GM12891 (cell line): ENCODE measurements at regions not wholly inside any gene's neighbourhood (a gene's known extent, or its start where the extent isn't known, plus 50 kb on each side); places are given as distances from the start of the nearest gene placed in this dataset.

Experiments used
- DNase-seq: peaks from one replicate; pipeline ENCODE4 v3.0.0; 2011; ENCODE audit warnings: low spot score; ENCODE audit not compliant: insufficient read length
- FAIRE-seq: peaks from 2 replicates; lab custom pipeline; 2011; peaks lifted over from hg19 to GRCh38; lab: Jason Lieb, UNC
- PAX5 ChIP-seq: IDR thresholded peaks from 2 replicates; pipeline ENCODE4 v1.6.1; 2011; ENCODE audit warnings: low read length, moderate library complexity, mild to moderate bottlenecking; ENCODE audit not compliant: insufficient read depth, severe bottlenecking
- POLR2A ChIP-seq: IDR thresholded peaks from 2 replicates; pipeline ENCODE4 v1.6.1; 2011; ENCODE audit warnings: low read depth, low read length, control low read depth
- POLR2AphosphoS5 ChIP-seq: IDR thresholded peaks from 2 replicates; pipeline ENCODE4 v1.6.1; 2011; ENCODE audit warnings: low read depth, low read length, control low read depth
- POU2F2 ChIP-seq: IDR thresholded peaks from 2 replicates; pipeline ENCODE4 v1.6.1; 2011; ENCODE audit warnings: low read depth, mild to moderate bottlenecking, control low read depth, low read length, moderate library complexity
- SPI1 ChIP-seq: IDR thresholded peaks from 2 replicates; pipeline ENCODE4 v1.6.1; 2011; ENCODE audit warnings: low read depth, low read length, control low read depth
- TAF1 ChIP-seq: IDR thresholded peaks from 2 replicates; pipeline ENCODE4 v1.6.1; 2011; ENCODE audit warnings: low read depth, low read length, control low read depth

GRCh38 chr3:127061641-127062040 is 78.7 kb downstream of the PLXNA1 start:
- FAIRE-seq (no peak), DNase-seq (no peak)
- TF ChIP-seq POLR2AphosphoS5 = no peak
- no peak for TF ChIP-seq SPI1
- no peak for TF ChIP-seq PAX5
- no peak for TF ChIP-seq TAF1
- TF ChIP-seq POLR2A = no peak
- no peak for TF ChIP-seq POU2F2

GRCh38 chr3:127062926-127063325 is 80.0 kb downstream of the PLXNA1 start:
- no peak for TF ChIP-seq POLR2A
- no peak for TF ChIP-seq PAX5
- no peak for TF ChIP-seq SPI1
- no peak for TF ChIP-seq POU2F2
- TF ChIP-seq TAF1 = no peak
- no peak for TF ChIP-seq POLR2AphosphoS5
- FAIRE-seq = no peak
- DNase-seq = no peak

GRCh38 chr3:127063916-127064315 is 81.0 kb downstream of the PLXNA1 start:
- TF ChIP-seq SPI1 (no peak), PAX5 (no peak), POU2F2 (no peak), TAF1 (no peak), POLR2AphosphoS5 (no peak), POLR2A (no peak)
- no peak for DNase-seq
- no peak for FAIRE-seq

GRCh38 chr3:127064391-127065137 is 81.6 kb downstream of the PLXNA1 start:
- no peak for TF ChIP-seq POU2F2
- no peak for TF ChIP-seq POLR2A
- no peak for TF ChIP-seq TAF1
- DNase-seq (no peak), FAIRE-seq (no peak)

GRCh38 chr3:127065138-127065427 is 82.2 kb downstream of the PLXNA1 start:
- DNase-seq (no peak), FAIRE-seq (no peak)
- TF ChIP-seq POU2F2 = no peak
- TF ChIP-seq POLR2AphosphoS5 = no peak
- TF ChIP-seq SPI1 = no peak
- no peak for TF ChIP-seq POLR2A
- no peak for TF ChIP-seq TAF1
- no peak for TF ChIP-seq PAX5

GRCh38 chr3:127065561-127066290 is 82.8 kb downstream of the PLXNA1 start:
- TF ChIP-seq SPI1 (no peak), TAF1 (no peak), POLR2A (no peak), POU2F2 (no peak), POLR2AphosphoS5 (no peak), PAX5 (no peak)
- FAIRE-seq (no peak), DNase-seq (no peak)

- FAIRE-seq (no peak), DNase-seq (no peak)
- no peak for TF ChIP-seq SPI1
- no peak for TF ChIP-seq PAX5
- TF ChIP-seq TAF1 = no peak
- no peak for TF ChIP-seq POU2F2
- TF ChIP-seq POLR2AphosphoS5 = no peak
- no peak for TF ChIP-seq POLR2A
These were observed 83.7 kb downstream of the PLXNA1 start for GRCh38 chr3:127066635-127067034.

GRCh38 chr3:127067116-127067910 is 84.4 kb downstream of the PLXNA1 start:
- TF ChIP-seq POU2F2 (no peak), POLR2A (no peak), SPI1 (no peak), PAX5 (no peak)
- no peak for FAIRE-seq
- DNase-seq = no peak

GRCh38 chr3:127068111-127068810 is 85.3 kb downstream of the PLXNA1 start:
- DNase-seq (no peak), FAIRE-seq (no peak)
- TF ChIP-seq POU2F2 (no peak), POLR2AphosphoS5 (no peak), POLR2A (no peak), TAF1 (no peak), SPI1 (no peak), PAX5 (no peak)
